ENCODE measurements at regions not wholly inside any gene's neighbourhood (a gene's known extent, or its start where the extent isn't known, plus 50 kb on each side); places are given as distances from the start of the nearest gene placed in this dataset.

DNA sequence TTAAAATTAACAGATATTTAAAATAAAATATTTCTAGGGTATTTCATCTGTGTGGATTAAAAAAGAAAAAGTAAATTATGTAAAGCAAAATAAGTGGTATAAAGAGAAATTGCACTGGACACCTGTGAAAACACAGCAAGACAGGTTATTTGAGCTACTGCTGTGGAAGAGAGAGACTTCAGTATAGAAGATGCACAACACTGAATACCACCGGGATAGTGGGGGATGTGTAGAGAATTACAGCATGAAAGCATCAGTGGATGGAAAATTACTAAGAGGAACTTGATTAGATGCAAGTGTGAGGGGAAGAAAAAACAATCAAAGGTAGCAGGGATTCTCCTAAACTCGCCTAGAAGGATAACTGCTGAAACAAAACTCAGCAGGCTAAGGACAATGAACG is 1242.5 kb upstream of the GBE1 start:
- ATAC-seq, result no peak
- TF ChIP-seq ARNTL (CRISPR knock-in tag; IDR thresholded peaks at IDR 0.05; ENCODE audit: borderline replicate concordance, low read depth) (no peak), SNAI2 (CRISPR knock-in tag; IDR thresholded peaks at IDR 0.05) (no peak), CSDC2 (CRISPR knock-in tag; IDR thresholded peaks at IDR 0.05) (no peak), ZFP30 (CRISPR knock-in tag; IDR thresholded peaks at IDR 0.05) (no peak), PPARA (CRISPR knock-in tag; IDR thresholded peaks at IDR 0.05; ENCODE audit: borderline replicate concordance) (no peak)
- TF ChIP-seq, protein P1, sequence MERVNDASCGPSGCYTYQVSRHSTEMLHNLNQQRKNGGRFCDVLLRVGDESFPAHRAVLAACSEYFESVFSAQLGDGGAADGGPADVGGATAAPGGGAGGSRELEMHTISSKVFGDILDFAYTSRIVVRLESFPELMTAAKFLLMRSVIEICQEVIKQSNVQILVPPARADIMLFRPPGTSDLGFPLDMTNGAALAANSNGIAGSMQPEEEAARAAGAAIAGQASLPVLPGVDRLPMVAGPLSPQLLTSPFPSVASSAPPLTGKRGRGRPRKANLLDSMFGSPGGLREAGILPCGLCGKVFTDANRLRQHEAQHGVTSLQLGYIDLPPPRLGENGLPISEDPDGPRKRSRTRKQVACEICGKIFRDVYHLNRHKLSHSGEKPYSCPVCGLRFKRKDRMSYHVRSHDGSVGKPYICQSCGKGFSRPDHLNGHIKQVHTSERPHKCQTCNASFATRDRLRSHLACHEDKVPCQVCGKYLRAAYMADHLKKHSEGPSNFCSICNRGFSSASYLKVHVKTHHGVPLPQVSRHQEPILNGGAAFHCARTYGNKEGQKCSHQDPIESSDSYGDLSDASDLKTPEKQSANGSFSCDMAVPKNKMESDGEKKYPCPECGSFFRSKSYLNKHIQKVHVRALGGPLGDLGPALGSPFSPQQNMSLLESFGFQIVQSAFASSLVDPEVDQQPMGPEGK (CRISPR knock-in tag; IDR thresholded peaks at IDR 0.05; ENCODE audit: borderline replicate concordance), result no peak

DNA sequence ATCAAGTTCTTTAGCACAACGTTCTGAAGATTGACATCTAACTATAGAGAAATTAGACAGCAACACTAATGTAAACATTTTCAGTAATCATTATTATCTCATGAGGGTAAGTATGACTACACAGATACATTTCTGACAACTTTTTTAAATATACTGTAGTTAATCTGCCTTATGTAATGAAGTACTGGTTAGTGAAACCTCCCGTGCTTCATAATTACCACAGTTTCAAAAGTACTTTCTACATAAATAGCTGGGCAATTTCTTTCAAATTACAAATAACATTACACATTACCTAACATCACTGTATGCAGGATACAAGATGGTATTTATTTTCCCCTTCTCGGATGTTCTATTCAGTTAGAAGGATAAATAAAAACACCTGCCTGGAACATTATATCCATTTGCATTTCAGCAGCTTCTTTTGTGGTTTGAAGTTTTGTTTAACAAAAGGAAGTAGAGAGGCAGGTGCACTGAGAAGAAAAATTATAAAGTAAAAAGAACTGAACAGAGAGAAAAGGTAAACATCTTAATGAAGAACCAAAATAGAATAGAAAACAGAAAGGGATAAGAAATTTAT is 1241.5 kb upstream of the GBE1 start:
- TF ChIP-seq, protein P2, sequence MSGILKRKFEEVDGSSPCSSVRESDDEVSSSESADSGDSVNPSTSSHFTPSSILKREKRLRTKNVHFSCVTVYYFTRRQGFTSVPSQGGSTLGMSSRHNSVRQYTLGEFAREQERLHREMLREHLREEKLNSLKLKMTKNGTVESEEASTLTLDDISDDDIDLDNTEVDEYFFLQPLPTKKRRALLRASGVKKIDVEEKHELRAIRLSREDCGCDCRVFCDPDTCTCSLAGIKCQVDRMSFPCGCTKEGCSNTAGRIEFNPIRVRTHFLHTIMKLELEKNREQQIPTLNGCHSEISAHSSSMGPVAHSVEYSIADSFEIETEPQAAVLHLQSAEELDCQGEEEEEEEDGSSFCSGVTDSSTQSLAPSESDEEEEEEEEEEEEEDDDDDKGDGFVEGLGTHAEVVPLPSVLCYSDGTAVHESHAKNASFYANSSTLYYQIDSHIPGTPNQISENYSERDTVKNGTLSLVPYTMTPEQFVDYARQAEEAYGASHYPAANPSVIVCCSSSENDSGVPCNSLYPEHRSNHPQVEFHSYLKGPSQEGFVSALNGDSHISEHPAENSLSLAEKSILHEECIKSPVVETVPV (CRISPR knock-in tag; IDR thresholded peaks at IDR 0.05), result no peak
- TF ChIP-seq POU6F1 (CRISPR knock-in tag; IDR thresholded peaks at IDR 0.05; ENCODE audit: borderline replicate concordance, low read depth), result no peak
- no peak for TF ChIP-seq ZC3H10 (CRISPR knock-in tag; IDR thresholded peaks at IDR 0.05)
- TF ChIP-seq SNAI2 (CRISPR knock-in tag; IDR thresholded peaks at IDR 0.05), result no peak
- no peak for TF ChIP-seq OSR1 (CRISPR knock-in tag; IDR thresholded peaks at IDR 0.05)
- no peak for TF ChIP-seq TOX (CRISPR knock-in tag; IDR thresholded peaks at IDR 0.05; ENCODE audit: borderline replicate concordance)
- TF ChIP-seq ISL1 (CRISPR knock-in tag; IDR thresholded peaks at IDR 0.05), result no peak
- no peak for ATAC-seq

- ATAC-seq, result no peak
- TF ChIP-seq ZNF565 (CRISPR knock-in tag; conservative IDR thresholded peaks at IDR 0.05; ENCODE audit: low read depth), result no peak
- TF ChIP-seq CSDC2 (CRISPR knock-in tag; IDR thresholded peaks at IDR 0.05), result no peak
- TF ChIP-seq SNAI2 (CRISPR knock-in tag; IDR thresholded peaks at IDR 0.05), result no peak
- no peak for TF ChIP-seq OSR1 (CRISPR knock-in tag; IDR thresholded peaks at IDR 0.05)
- TF ChIP-seq, protein P2 (CRISPR knock-in tag; IDR thresholded peaks at IDR 0.05), result no peak
- no peak for TF ChIP-seq BACH2 (CRISPR knock-in tag; IDR thresholded peaks at IDR 0.05; ENCODE audit: borderline replicate concordance)
- no peak for TF ChIP-seq ZC3H10 (CRISPR knock-in tag; IDR thresholded peaks at IDR 0.05)
- no peak for TF ChIP-seq GLIS3 (CRISPR knock-in tag; IDR thresholded peaks at IDR 0.05)
- TF ChIP-seq, protein P3, sequence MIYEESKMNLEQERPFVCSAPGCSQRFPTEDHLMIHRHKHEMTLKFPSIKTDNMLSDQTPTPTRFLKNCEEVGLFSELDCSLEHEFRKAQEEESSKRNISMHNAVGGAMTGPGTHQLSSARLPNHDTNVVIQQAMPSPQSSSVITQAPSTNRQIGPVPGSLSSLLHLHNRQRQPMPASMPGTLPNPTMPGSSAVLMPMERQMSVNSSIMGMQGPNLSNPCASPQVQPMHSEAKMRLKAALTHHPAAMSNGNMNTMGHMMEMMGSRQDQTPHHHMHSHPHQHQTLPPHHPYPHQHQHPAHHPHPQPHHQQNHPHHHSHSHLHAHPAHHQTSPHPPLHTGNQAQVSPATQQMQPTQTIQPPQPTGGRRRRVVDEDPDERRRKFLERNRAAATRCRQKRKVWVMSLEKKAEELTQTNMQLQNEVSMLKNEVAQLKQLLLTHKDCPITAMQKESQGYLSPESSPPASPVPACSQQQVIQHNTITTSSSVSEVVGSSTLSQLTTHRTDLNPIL (CRISPR knock-in tag; IDR thresholded peaks at IDR 0.05; ENCODE audit: low read depth), result no peak
- no peak for TF ChIP-seq ZNF70 (CRISPR knock-in tag; IDR thresholded peaks at IDR 0.05)
- no peak for TF ChIP-seq TCF4 (CRISPR knock-in tag; IDR thresholded peaks at IDR 0.05; ENCODE audit: borderline replicate concordance)
- TF ChIP-seq ARNTL (CRISPR knock-in tag; IDR thresholded peaks at IDR 0.05; ENCODE audit: borderline replicate concordance, low read depth), result no peak
- TF ChIP-seq PPARA (CRISPR knock-in tag; IDR thresholded peaks at IDR 0.05; ENCODE audit: borderline replicate concordance), result no peak
- TF ChIP-seq ISL1 (CRISPR knock-in tag; IDR thresholded peaks at IDR 0.05), result no peak
- no peak for TF ChIP-seq TSHZ2 (CRISPR knock-in tag; IDR thresholded peaks at IDR 0.05)
- TF ChIP-seq POU6F1 (CRISPR knock-in tag; IDR thresholded peaks at IDR 0.05; ENCODE audit: borderline replicate concordance, low read depth), result no peak
- TF ChIP-seq, protein P1 (CRISPR knock-in tag; IDR thresholded peaks at IDR 0.05; ENCODE audit: borderline replicate concordance), result no peak
These were observed 1238.3 kb upstream of the GBE1 start for GRCh38 chr3:82999777-83000176.
